Memory B cell (primary cell): ENCODE measurements at regions not wholly inside any gene's neighbourhood (a gene's known extent, or its start where the extent isn't known, plus 50 kb on each side); places are given as distances from the start of the nearest gene placed in this dataset.
"Not testable (repeated sequence)": the region's sequence is repeated elsewhere in the genome, so short reads cannot be mapped to it uniquely, and the experiment has no call there.

Experiments used
- ATAC-seq: fragments of 150-1000 bp; cut with Tn5 transposase; 2 replicates; pipeline ENCODE4 v1.10.0; 2021; ENCODE audit warnings: low read depth, mild to moderate bottlenecking, moderate library complexity
- DNase-seq, 2 donors: peaks; one replicate each; pipeline ENCODE4 v3.0.0; 2022; ENCODE audit warnings: low spot score in 2 of 2
- H3K27ac Mint-ChIP-seq: one replicate; pipeline ENCODE4 v1.8.0; 2022; ENCODE audit warnings: mild to moderate bottlenecking, moderate library complexity, mixed read lengths
- H3K27me3 Mint-ChIP-seq: one replicate; pipeline ENCODE4 v1.8.0; 2022; ENCODE audit warnings: mixed read lengths
- H3K36me3 Mint-ChIP-seq: one replicate; pipeline ENCODE4 v1.8.0; 2022; ENCODE audit warnings: mild to moderate bottlenecking, mixed read lengths
- H3K4me1 Mint-ChIP-seq: one replicate; pipeline ENCODE4 v1.8.0; 2022; ENCODE audit warnings: mixed read lengths
- H3K4me3 Mint-ChIP-seq: one replicate; pipeline ENCODE4 v1.8.0; 2022; ENCODE audit warnings: mild to moderate bottlenecking, moderate library complexity, mixed read lengths
- H3K9me3 Mint-ChIP-seq: one replicate; pipeline ENCODE4 v1.8.0; 2022; ENCODE audit warnings: mixed read lengths

DNA sequence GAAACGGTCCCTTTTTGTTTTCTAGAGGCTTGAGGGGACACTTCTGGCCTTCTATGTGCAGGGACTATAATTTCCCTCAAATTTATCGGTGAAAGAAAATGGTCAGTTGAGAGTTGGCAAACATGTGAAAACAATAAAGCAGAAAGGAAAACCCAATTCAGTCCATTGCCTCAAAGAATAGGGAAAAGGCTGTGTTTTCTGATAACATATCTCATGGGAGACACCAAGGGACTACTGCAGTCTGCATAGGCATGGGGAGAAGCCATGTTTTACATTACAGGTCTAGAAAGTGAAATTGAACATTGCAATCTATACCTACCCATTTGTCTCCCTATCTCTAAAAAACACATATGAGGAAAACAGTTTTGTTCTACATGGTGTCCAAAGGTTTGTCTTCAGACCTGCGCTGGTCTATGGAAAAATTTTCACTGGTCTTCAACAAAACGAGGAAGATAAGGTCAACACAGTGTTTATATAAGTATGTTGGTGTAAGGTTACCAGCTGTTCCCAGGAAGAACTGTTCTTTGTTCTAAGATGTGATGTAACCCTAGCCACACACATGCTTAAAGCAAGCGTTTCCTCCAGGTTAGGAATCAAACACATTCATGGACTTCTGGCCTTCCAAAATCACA, 179.7 kb downstream of the MREG start:
- Mint-ChIP-seq H3K27ac (no peak overlapping the region), H3K27me3 (peaks cover 4% of the 10 kb centered on the region), H3K4me3 (no peak overlapping the region), H3K9me3 (no peaks in the 10 kb centered on the region), H3K4me1 (peaks cover 6% of the 10 kb centered on the region), H3K36me3 (no peaks in the 10 kb centered on the region)
- DNase-seq: no peak
- no peak for ATAC-seq

DNA sequence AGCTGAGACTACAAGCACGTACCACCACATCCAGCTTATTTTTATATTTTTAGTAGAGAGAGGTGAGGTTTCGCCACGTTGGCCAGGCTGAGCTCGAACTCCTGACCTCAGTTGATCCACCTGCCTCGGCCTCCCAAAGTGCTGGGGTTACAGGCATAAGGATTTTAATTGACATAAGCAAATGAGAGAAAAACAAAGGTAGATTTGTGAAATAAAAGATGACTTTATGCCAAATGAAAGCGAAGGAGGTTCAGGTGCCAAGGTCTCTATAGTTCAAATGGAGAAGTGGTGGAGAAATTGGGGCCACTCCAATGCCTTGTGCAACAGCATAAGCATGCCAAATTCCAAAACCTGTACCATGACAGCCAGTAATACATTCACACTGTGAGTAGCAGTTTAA, 180.6 kb downstream of the MREG start:
- ATAC-seq (no peak), DNase-seq (no peak)
- peaks cover 4% of the 10 kb centered on the region for H3K27me3 Mint-ChIP-seq
- H3K9me3 Mint-ChIP-seq: no peaks in the 10 kb centered on the region
- no peak overlapping the region for H3K27ac Mint-ChIP-seq
- H3K36me3 Mint-ChIP-seq: no peaks in the 10 kb centered on the region
- no peak overlapping the region for H3K4me3 Mint-ChIP-seq
- H3K4me1 Mint-ChIP-seq: peaks cover 9% of the 10 kb centered on the region

DNA sequence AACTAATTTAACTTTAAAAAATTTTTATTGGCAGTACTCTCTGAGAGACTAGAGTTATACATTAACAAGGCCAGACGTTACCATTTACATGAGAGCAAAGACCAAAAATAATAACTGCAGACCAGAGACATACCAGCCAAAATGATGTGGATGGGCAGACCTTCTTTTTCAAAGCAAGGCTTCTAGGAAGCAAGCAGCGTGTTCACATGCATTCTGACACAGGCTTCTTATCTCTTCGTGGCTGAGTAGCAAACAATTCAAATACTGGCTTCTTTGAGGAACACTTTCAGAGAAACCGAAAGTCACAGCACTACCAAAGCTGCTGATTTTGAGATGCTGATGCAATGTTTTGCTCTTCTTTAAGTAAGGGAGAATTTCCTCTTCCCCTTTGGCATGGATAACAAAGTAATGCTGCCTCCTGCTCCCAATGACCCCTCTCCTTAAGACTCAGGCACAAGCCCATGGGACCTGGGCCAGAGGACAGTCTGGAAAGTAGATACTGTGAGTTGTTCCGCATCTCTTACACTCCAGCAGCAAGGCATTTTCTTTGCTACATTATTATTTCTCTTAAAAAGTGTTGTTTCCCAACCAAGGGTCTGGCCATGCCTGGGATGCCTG, 181.9 kb downstream of the MREG start:
- H3K36me3 Mint-ChIP-seq: no peaks in the 10 kb centered on the region
- ATAC-seq (no peak), DNase-seq (no peak)
- no peak overlapping the region for H3K4me3 Mint-ChIP-seq
- H3K9me3 Mint-ChIP-seq: no peaks in the 10 kb centered on the region
- H3K27ac Mint-ChIP-seq: no peak overlapping the region
- H3K27me3 Mint-ChIP-seq: peaks cover 3% of the 10 kb centered on the region
- peaks cover 9% of the 10 kb centered on the region for H3K4me1 Mint-ChIP-seq

DNA sequence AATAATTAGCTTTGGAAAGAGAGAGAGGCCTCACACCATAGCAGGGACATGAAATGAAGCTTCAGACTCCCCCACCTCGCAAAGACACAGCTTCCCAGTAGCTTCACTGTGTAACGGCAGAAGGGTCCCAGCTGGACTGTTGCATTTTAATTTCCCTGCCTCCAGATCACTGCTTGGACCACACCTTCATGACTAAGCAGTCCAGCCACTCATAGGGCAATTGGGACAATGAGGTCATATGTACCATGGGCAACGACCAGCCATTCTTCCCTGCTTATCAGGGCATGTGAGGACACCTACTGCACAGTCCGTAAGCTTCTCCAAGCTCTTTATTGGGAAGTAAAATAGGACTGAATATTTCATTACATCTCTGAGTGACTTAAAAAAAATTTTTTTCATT, 183.0 kb downstream of the MREG start:
- no peak for ATAC-seq

DNA sequence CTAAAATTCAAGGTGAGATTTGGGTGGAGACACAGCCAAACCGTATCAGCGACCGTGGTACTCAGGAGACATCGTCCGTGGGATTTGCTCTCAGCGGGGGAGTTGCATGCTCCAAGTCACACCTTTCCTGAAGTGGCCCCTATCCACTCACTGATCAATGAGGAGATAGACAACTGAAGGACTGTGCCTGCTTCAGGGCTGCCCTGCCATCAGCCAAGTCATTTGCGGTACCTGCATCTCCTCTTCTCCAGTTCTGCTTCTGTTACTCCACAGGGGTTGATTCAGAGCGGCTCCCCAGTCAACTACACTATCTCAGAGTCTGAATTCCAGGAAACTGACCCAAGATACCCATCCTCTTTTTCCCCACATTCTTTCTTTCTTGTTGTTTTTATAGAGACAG, 184.1 kb downstream of the MREG start:
- Mint-ChIP-seq H3K27me3 (peaks cover 3% of the 10 kb centered on the region), H3K36me3 (no peaks in the 10 kb centered on the region), H3K4me1 (peaks cover 9% of the 10 kb centered on the region), H3K9me3 (no peaks in the 10 kb centered on the region), H3K27ac (no peak overlapping the region), H3K4me3 (no peak overlapping the region)
- DNase-seq (no peak), ATAC-seq (no peak)

More for the DNA sequence above, 183.0 kb downstream of the MREG start:
- Mint-ChIP-seq H3K4me3 (no peak overlapping the region), H3K27ac (no peak overlapping the region), H3K4me1 (peaks cover 9% of the 10 kb centered on the region), H3K9me3 (no peaks in the 10 kb centered on the region), H3K36me3 (no peaks in the 10 kb centered on the region), H3K27me3 (peaks cover 3% of the 10 kb centered on the region)
- no peak for DNase-seq

DNA sequence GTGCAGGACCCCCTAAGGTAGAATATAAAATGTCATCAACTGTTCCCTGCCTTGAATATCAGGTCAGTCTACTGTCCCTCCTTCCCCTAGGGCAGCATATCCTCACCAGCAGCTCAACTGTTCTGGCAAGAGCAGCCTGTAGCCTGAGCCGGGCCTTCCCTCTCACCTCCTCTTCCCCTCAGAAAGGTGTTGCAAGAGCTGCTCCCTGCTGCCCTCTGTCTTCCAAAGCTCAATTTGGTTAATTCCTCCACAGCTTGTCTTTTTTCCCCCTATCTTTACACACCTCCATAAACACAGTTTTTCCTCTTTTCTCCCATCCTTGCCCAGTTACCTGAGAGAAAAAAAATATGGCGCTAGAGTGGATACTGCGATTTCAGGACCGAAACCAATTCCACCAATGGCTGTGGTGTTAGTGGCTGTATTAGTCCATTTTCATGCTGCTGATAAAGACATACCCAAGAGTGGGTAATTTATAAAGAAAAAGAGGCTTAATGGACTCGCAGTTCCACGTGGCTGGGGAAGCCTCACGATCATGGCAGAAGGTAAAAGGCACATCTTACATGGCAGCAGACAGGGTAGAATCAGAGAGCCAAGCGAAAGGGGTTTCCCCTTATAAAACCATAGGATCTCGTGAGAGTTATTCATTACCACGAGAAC, 184.7 kb downstream of the MREG start:
- Mint-ChIP-seq H3K4me3 (no peak overlapping the region), H3K9me3 (no peaks in the 10 kb centered on the region), H3K27me3 (peaks cover 3% of the 10 kb centered on the region), H3K36me3 (no peaks in the 10 kb centered on the region), H3K27ac (no peak overlapping the region), H3K4me1 (peaks cover 9% of the 10 kb centered on the region)
- peak; percentile 16 to 26 for DNase-seq
- ATAC-seq: peak; percentile 80

DNA sequence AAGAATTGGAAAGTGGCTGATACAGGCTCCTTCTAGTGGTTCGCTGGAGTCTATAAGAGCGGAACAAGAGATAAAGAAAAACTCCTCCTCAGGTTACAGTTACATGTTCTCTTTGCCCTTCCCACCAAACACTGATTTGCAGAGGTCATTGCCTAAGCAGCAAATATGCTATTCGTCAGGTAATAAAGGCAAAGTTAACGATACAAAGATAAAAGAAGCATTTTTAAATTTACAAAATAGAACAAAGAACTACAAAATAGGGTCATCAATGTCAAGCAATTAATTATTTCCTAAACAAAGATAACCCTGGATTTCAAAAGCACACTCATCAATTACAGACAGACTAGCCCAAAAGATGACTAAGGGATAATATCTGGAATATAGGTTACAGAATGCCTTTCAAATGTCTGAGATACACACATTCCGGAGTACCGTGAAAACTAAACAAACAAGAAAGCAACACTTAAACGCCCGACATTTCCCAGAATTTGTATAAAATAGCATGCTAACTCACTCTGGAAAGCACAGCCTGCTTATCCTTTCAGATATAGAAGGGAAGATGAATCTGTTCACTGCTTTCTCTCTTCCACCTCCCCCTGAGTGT, 186.4 kb downstream of the MREG start:
- Mint-ChIP-seq H3K4me1 (peaks cover 9% of the 10 kb centered on the region), H3K4me3 (no peak overlapping the region), H3K27me3 (peaks cover 3% of the 10 kb centered on the region), H3K27ac (no peak overlapping the region), H3K36me3 (no peaks in the 10 kb centered on the region), H3K9me3 (no peaks in the 10 kb centered on the region)
- ATAC-seq: no peak
- DNase-seq: no peak

DNA sequence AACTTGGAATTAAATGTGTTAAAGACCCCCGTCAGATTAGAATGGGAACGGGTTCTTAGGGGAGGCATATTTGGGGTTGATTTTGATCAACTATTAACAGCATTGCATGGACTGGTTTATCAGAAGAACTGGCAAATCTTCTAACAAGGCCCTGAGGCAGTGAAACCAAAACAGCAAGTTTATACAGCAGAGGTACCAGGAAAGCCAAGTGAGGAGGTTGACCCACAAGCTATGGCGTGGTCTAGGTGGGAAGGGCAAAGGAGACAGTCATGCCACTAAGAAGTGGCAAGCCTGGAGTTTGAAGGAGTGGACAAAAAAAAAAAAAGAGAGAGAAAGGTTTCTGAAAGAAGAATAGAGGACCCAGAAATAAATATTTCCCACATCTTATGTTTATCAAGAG, 187.0 kb downstream of the MREG start:
- Mint-ChIP-seq H3K9me3 (no peaks in the 10 kb centered on the region), H3K4me1 (peaks cover 6% of the 10 kb centered on the region), H3K27me3 (peaks cover 3% of the 10 kb centered on the region), H3K4me3 (no peak overlapping the region), H3K36me3 (no peaks in the 10 kb centered on the region), H3K27ac (no peak overlapping the region)
- ATAC-seq: no peak
- no peak for DNase-seq

DNA sequence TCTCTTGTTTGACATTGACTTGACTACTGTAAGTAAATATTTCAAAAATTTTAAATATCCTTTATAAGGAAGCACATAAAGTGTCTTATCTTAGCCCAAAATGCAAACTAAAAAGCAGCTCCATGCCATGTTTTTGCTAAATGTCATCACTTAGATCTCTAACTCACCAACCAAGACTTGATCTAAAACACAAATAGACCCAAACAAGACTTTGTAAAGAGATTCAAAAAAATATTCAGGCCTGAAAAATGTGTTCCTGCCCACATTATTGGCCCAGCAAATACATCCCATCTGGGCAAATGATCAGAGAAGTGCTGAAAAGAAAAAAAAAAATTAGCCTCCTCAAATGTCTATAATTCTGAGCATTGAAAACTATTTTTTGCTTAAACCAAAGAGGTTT, 187.6 kb downstream of the MREG start:
- peaks cover 2% of the 10 kb centered on the region for H3K9me3 Mint-ChIP-seq
- H3K4me3 Mint-ChIP-seq: no peak overlapping the region
- H3K4me1 Mint-ChIP-seq: peaks cover 6% of the 10 kb centered on the region
- H3K27me3 Mint-ChIP-seq: peaks cover 2% of the 10 kb centered on the region
- ATAC-seq (no peak), DNase-seq (no peak)
- peaks cover 2% of the 10 kb centered on the region for H3K36me3 Mint-ChIP-seq
- no peak overlapping the region for H3K27ac Mint-ChIP-seq

DNA sequence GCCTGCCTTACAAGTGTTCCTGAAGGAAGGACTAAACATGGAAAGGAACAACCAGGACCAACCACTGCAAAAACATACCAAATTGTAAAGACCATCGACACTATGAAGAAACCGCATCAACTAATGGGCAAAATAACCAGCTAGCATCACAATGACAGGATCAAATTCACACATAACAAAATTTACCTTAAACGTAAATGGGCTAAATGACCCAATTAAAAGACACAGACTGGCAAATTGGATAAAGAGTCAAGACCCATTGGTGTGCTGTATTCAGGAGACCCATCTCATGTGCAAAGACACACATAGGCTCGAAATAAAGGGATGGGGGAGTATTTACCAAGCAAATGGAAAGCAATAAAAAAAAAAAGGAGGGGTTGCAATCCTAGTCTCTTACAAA, 192.1 kb downstream of the MREG start:
- H3K27ac Mint-ChIP-seq, H3K9me3 Mint-ChIP-seq, ATAC-seq, H3K36me3 Mint-ChIP-seq, DNase-seq, H3K4me3 Mint-ChIP-seq, H3K4me1 Mint-ChIP-seq: not testable (repeated sequence)
- peaks cover 11% of the 10 kb centered on the region for H3K27me3 Mint-ChIP-seq

DNA sequence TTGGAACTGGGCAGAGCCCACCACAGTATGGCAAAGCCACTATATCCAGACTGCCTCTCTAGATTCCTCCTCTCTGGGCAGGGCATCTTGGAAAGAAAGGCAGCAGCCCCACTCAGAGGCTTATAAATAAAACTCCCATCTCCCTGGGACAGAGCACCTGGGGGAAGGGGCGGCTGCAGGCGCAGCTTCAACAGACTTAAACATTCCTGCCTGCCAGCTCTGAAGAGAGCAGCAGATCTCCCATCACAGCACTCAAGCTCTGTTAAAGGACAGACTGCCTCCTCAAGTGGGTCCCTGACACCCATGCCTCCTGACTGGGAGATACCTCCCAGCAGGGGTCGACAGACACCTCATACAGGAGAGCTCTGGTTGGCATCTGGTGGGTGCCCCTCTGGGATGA, 193.6 kb downstream of the MREG start:
- not testable (repeated sequence) for H3K4me1 Mint-ChIP-seq, DNase-seq, H3K4me3 Mint-ChIP-seq, ATAC-seq, H3K9me3 Mint-ChIP-seq, H3K27ac Mint-ChIP-seq, H3K36me3 Mint-ChIP-seq
- peaks cover 11% of the 10 kb centered on the region for H3K27me3 Mint-ChIP-seq

DNA sequence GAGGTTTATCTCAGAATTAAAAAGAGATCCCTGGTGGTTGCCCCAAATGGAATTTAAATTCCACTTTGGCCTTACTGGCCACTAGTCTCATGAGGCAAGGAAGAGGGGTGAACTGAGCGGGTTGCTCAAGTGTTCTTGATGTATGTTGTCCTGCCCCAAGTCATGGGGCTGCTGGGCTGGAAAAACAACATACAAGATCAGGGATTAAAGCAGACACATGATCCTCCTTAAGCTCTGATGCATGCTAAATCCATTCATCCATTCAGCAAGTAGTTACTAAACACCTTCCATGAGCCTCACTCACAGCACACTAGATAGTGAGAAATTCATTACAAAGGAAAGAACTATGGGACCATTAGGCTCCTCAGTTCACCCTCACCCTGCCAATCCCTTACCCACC, 196.3 kb downstream of the MREG start:
- no peak for DNase-seq
- Mint-ChIP-seq H3K4me3 (no peak overlapping the region), H3K27me3 (peaks cover 11% of the 10 kb centered on the region), H3K27ac (no peak overlapping the region), H3K36me3 (peaks cover 6% of the 10 kb centered on the region), H3K9me3 (peaks cover 6% of the 10 kb centered on the region), H3K4me1 (peaks cover 10% of the 10 kb centered on the region)
- no peak for ATAC-seq

DNA sequence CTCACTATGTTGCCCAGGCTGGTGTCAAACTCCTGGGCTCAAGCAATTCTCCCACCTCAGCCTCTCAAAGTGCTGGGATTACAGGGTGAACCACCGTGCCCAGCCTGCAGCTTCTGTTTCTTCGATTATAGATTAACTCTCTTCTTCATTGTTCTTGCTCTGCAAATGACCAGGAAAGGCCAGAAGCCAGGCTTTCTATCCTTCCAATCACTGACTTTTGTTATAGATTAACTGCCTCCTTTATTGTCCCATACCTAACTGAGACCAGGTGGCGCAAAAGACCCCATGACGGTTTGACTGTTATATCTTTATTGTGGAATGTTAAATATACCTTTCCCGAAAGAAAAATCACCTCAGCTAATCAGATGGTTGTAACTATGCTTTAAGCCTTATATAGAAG, 196.9 kb downstream of the MREG start:
- Mint-ChIP-seq H3K27ac (no peak overlapping the region), H3K4me3 (no peak overlapping the region), H3K4me1 (peaks cover 16% of the 10 kb centered on the region), H3K36me3 (peaks cover 6% of the 10 kb centered on the region), H3K9me3 (peaks cover 6% of the 10 kb centered on the region), H3K27me3 (peaks cover 11% of the 10 kb centered on the region)
- ATAC-seq: no peak
- DNase-seq: no peak

DNA sequence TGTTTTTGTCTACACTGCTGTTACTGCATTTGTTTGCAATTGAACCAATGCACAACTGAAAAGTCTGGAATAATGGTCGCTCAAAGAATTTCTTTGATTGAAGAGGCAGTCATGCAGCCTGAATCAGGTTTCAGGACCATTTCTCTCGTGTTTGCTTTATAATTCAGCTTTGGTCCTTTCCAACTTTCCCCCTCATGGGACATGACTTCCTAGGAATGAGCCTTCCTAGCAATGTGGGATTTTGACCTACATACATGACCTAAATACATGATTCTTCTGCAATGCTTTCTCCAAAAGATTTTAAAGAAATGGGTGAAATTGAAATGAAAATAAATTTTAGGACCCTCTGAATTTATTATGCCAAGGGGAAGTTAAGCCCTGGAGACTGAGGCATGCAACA, 197.4 kb downstream of the MREG start:
- no peak overlapping the region for H3K4me3 Mint-ChIP-seq
- peaks cover 6% of the 10 kb centered on the region for H3K36me3 Mint-ChIP-seq
- peaks cover 11% of the 10 kb centered on the region for H3K27me3 Mint-ChIP-seq
- ATAC-seq (no peak), DNase-seq (no peak)
- H3K27ac Mint-ChIP-seq: no peak overlapping the region
- H3K9me3 Mint-ChIP-seq: peaks cover 6% of the 10 kb centered on the region
- peaks cover 21% of the 10 kb centered on the region for H3K4me1 Mint-ChIP-seq
